Mesothelial cell of epicardium (in vitro differentiated cells): ENCODE measurements at regions not wholly inside any gene's neighbourhood (a gene's known extent, or its start where the extent isn't known, plus 50 kb on each side); places are given as distances from the start of the nearest gene placed in this dataset.

ENCODE experiments used
- DNase-seq, 2 experiments: peaks; one replicate each; pipeline ENCODE4 v3.0.0; 2021; ENCODE audit warnings: low spot score in 2 of 2; ENCODE audit not compliant: unreplicated experiment in 2 of 2
- H3K27ac Mint-ChIP-seq: 2 replicates; pipeline ENCODE4 v1.8.0; 2021; ENCODE audit warnings: mixed read lengths
- H3K27me3 Mint-ChIP-seq: 2 replicates; pipeline ENCODE4 v1.8.0; 2021; ENCODE audit warnings: low read depth, mixed read lengths
- H3K36me3 Mint-ChIP-seq: 2 replicates; pipeline ENCODE4 v1.8.0; 2021; ENCODE audit warnings: mixed read lengths
- H3K4me1 Mint-ChIP-seq: 2 replicates; pipeline ENCODE4 v1.8.0; 2021; ENCODE audit warnings: mixed read lengths
- H3K4me3 Mint-ChIP-seq: 2 replicates; pipeline ENCODE4 v1.8.0; 2021; ENCODE audit warnings: mild to moderate bottlenecking, moderate library complexity, mixed read lengths
- H3K9me3 Mint-ChIP-seq: 2 replicates; pipeline ENCODE4 v1.8.0; 2021; ENCODE audit warnings: mixed read lengths
- TF ChIP-seq, protein P1 (sequence below): fragments of 200-600 bp; sonication (generic); IDR thresholded peaks from one replicate; pipeline ENCODE4 v1.5.0; 2021; ENCODE audit warnings: antibody characterized with exemption; ENCODE audit not compliant: unreplicated experiment

DNA sequence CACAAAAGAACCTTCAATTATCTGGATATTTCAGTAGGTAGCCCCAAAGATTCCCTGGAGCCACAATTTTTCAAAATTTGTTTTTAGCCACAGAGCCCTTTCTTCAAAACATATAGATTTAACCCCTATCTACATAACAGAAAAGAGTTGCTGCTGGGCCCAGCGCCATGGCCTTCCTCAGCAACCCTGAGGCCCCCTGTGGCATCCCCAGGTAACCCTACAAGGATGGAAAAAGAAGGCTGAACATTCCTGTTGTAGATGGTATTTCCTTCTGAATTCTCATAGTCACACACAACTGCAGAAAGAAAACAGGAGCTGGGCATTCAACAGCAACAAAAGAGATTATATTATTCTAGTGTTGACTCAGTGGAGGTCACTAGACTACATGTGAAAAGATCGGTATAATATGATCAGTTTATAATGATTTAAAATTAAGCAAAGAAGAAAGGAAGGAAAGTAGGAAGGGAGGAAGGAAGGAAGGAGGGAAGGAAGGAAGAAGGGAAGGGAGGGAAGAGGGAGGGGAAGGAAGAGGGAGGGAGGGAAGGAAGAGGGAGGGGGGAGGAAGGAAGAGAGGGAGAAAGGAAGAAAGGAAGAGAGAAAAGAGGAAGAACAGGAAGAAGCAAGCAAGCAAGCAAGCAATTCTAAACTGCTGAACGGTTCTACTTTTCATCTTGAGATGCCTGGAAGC is 342.5 kb upstream of the NR2F2 start:
- Mint-ChIP-seq H3K9me3 (peaks cover 5% of the 10 kb centered on the region), H3K4me1 (peaks cover 21% of the 10 kb centered on the region), H3K27ac (no peak overlapping the region), H3K4me3 (no peak overlapping the region), H3K36me3 (no peaks in the 10 kb centered on the region), H3K27me3 (no peaks in the 10 kb centered on the region)
- TF ChIP-seq, protein P1, sequence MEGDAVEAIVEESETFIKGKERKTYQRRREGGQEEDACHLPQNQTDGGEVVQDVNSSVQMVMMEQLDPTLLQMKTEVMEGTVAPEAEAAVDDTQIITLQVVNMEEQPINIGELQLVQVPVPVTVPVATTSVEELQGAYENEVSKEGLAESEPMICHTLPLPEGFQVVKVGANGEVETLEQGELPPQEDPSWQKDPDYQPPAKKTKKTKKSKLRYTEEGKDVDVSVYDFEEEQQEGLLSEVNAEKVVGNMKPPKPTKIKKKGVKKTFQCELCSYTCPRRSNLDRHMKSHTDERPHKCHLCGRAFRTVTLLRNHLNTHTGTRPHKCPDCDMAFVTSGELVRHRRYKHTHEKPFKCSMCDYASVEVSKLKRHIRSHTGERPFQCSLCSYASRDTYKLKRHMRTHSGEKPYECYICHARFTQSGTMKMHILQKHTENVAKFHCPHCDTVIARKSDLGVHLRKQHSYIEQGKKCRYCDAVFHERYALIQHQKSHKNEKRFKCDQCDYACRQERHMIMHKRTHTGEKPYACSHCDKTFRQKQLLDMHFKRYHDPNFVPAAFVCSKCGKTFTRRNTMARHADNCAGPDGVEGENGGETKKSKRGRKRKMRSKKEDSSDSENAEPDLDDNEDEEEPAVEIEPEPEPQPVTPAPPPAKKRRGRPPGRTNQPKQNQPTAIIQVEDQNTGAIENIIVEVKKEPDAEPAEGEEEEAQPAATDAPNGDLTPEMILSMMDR: no peak
- no peak for DNase-seq

DNA sequence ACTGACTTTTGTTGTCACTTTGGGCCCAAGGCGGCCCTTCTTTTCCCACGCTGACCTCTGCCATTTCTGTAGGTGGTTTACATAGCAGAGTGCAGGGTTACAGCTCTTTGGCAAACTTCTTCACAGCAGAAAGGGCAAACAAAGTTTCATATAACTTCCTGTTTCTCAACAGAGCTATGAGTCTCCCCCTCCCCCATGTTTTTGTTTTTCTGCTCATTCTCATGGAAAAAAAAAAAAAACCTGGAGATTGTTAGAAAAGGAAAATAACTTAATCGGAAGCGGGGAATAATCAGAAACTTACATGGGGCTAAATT is 342.0 kb upstream of the NR2F2 start:
- Mint-ChIP-seq H3K9me3 (peaks cover 5% of the 10 kb centered on the region), H3K36me3 (no peaks in the 10 kb centered on the region), H3K27ac (no peak overlapping the region), H3K4me1 (peaks cover 21% of the 10 kb centered on the region), H3K27me3 (no peaks in the 10 kb centered on the region), H3K4me3 (no peak overlapping the region)
- TF ChIP-seq, protein P1: no peak
- no peak for DNase-seq

DNA sequence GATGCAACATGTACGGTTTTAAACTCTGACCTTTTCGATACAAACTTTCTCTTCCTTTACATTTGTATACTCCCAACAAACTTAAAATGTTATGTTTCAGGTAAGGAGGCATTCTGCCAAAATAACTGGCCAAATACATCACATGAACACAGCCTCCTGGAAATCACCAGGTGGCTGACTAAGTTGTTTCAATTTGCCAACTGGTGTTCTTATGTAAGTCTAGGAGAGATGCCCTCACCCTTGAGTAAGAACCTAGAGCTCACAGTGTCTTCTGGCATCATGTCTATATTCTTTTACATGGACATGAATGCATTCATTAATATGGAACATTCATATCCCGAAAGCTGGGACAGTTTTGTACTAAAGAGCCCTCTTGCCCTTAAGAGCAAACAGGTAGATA is 341.1 kb upstream of the NR2F2 start:
- no peaks in the 10 kb centered on the region for H3K36me3 Mint-ChIP-seq
- TF ChIP-seq, protein P1: no peak
- no peak overlapping the region for H3K27ac Mint-ChIP-seq
- H3K9me3 Mint-ChIP-seq: peaks cover 5% of the 10 kb centered on the region
- peaks cover 21% of the 10 kb centered on the region for H3K4me1 Mint-ChIP-seq
- H3K27me3 Mint-ChIP-seq: no peaks in the 10 kb centered on the region
- DNase-seq: no peak
- H3K4me3 Mint-ChIP-seq: no peak overlapping the region

DNA sequence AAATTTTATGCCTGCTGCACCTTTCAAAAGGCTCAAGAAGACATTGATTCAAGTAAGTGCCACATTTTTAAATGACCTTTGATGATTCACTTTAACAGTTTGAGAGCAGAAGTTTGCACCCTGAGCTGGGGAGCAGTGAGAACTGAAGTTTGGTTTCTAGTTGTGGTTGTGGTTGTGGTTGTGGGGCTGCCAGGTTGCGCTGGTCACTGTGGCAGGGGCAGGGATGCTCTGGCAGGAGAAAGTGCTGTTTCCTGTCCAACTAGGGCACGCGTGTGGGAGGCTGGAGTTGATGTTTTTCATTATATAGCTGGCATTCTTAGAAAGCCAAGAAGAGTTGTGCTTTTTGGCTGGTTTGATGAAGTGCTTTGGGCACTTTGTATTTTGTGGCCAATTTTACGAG is 339.7 kb upstream of the NR2F2 start:
- no peak overlapping the region for H3K4me3 Mint-ChIP-seq
- peaks cover 21% of the 10 kb centered on the region for H3K4me1 Mint-ChIP-seq
- peaks cover 5% of the 10 kb centered on the region for H3K9me3 Mint-ChIP-seq
- TF ChIP-seq, protein P1: no peak
- no peaks in the 10 kb centered on the region for H3K27me3 Mint-ChIP-seq
- H3K27ac Mint-ChIP-seq: no peak overlapping the region
- DNase-seq: no peak
- H3K36me3 Mint-ChIP-seq: no peaks in the 10 kb centered on the region

DNA sequence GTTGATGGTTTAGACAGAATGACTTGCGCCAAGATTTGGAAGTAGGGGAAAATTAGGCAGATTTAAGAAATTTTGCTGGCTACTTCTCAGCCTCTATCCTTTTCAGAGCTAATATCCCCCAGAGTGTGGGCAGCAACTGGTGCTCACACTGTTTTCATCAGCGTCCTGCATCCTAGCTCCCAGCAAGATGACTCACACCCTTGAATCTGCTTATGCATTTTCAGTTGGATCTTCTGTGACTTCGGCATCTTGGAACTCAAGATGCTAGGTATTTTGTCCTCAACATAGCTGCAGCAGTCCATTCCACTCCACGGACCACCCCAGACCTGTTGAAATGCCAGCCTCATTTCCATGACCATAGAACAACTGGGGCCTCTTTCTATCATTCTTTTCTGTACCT is 336.1 kb upstream of the NR2F2 start:
- H3K27me3 Mint-ChIP-seq: no peaks in the 10 kb centered on the region
- no peaks in the 10 kb centered on the region for H3K36me3 Mint-ChIP-seq
- no peak overlapping the region for H3K4me3 Mint-ChIP-seq
- H3K4me1 Mint-ChIP-seq: peaks cover 14% of the 10 kb centered on the region
- no peak overlapping the region for H3K27ac Mint-ChIP-seq
- TF ChIP-seq, protein P1: no peak
- DNase-seq: no peak
- no peaks in the 10 kb centered on the region for H3K9me3 Mint-ChIP-seq
